ENCODE measurements at regions not wholly inside any gene's neighbourhood (a gene's known extent, or its start where the extent isn't known, plus 50 kb on each side); places are given as distances from the start of the nearest gene placed in this dataset.

DNA sequence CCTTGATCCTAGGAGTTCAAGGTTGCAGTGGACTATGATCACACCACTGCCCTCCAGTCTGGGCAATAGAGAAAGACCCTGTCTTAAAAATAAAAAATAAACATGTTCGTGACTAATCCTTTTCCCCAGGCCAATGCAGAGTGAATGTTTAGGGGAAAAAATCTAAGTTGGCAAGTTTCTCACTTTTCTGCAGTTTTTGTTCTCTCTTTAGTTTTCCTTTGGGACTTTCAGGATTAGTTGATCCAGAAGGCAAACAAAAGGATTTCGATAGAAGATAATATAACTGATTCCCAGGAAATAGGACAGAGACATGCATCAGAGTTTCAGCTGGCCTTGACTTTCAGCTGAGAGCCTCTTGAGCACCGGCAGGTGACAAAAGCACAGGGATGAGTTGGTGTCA, 53.3 kb downstream of the SOD2 start:
- ATAC-seq (ENCODE audit: low read depth) (no peak), DNase-seq (no peak)
- no peaks in the 10 kb centered on the region for H3K4me1 ChIP-seq (ENCODE audit: control insufficient read depth in 2 of 2, insufficient read depth in 2 of 2, low read length in 2 of 2)
- H4K20me1 ChIP-seq (ENCODE audit: control insufficient read depth, insufficient read depth, low read length, poor library complexity, severe bottlenecking): no peaks in the 10 kb centered on the region
- H3K9me3 ChIP-seq (ENCODE audit: control extremely low read depth in 1 of 3, control insufficient read depth in 2 of 3, insufficient read depth in 1 of 3, low read length in 2 of 3): peaks cover 0 to 20% (median 2%) of the 10 kb centered on the region in 3 donors
- ChIA-PET POLR2A (no interaction called here), CTCF (no interaction called here)
- H3K27me3 ChIP-seq (replicated peaks in 1 of 4; ENCODE audit: control extremely low read depth in 1 of 4, control insufficient read depth in 3 of 4, insufficient read depth in 4 of 4, low read length in 3 of 4): no peaks in the 10 kb centered on the region
- intact Hi-C loops (cut with micrococcal nuclease): no loop called here
- no peak overlapping the region for H3K27ac Mint-ChIP-seq
- no peaks in the 10 kb centered on the region for H3K79me2 ChIP-seq (ENCODE audit: control insufficient read depth, insufficient read depth, low read length)
- no peaks in the 10 kb centered on the region for H3K4me1 Mint-ChIP-seq
- H3K27me3 Mint-ChIP-seq: peaks cover 3% of the 10 kb centered on the region
- TF ChIP-seq, protein P1, sequence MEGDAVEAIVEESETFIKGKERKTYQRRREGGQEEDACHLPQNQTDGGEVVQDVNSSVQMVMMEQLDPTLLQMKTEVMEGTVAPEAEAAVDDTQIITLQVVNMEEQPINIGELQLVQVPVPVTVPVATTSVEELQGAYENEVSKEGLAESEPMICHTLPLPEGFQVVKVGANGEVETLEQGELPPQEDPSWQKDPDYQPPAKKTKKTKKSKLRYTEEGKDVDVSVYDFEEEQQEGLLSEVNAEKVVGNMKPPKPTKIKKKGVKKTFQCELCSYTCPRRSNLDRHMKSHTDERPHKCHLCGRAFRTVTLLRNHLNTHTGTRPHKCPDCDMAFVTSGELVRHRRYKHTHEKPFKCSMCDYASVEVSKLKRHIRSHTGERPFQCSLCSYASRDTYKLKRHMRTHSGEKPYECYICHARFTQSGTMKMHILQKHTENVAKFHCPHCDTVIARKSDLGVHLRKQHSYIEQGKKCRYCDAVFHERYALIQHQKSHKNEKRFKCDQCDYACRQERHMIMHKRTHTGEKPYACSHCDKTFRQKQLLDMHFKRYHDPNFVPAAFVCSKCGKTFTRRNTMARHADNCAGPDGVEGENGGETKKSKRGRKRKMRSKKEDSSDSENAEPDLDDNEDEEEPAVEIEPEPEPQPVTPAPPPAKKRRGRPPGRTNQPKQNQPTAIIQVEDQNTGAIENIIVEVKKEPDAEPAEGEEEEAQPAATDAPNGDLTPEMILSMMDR (IDR thresholded peaks at IDR 0.05): no peak
- no peak for TF ChIP-seq EZH2 (IDR thresholded peaks at IDR 0.05; ENCODE audit: borderline replicate concordance, insufficient read depth, low read depth, low read length, poor library complexity, severe bottlenecking)
- H2AFZ ChIP-seq (ENCODE audit: insufficient read depth, low read depth, low read length, poor library complexity, severe bottlenecking): no peak overlapping the region
- H3K9ac ChIP-seq (ENCODE audit: low read length): no peak overlapping the region
- H3K4me3 ChIP-seq (ENCODE audit: control extremely low read depth in 1 of 5, extremely low read depth in 1 of 5, insufficient read depth in 1 of 5, low read depth in 2 of 5, low read length in 4 of 5): no peak overlapping the region
- H3K4me2 ChIP-seq (replicated peaks; ENCODE audit: low read depth, low read length, poor library complexity, severe bottlenecking): no peak overlapping the region
- no peaks in the 10 kb centered on the region for H3K36me3 ChIP-seq (replicated peaks in 1 of 2; ENCODE audit: control extremely low read depth in 1 of 2, control insufficient read depth in 1 of 2, extremely low read depth in 1 of 2, insufficient read depth in 2 of 2, low read length in 1 of 2)
- no peak overlapping the region for H3K4me3 Mint-ChIP-seq
- H3K9me3 Mint-ChIP-seq (ENCODE audit: insufficient read depth): peaks cover 6% of the 10 kb centered on the region
- no peak overlapping the region for H3K27ac ChIP-seq (ENCODE audit: low read length in 2 of 2)
- WGBS (ENCODE audit: insufficient coverage): 92% methylated on average over 2 of the region's 3 CpGs

DNA sequence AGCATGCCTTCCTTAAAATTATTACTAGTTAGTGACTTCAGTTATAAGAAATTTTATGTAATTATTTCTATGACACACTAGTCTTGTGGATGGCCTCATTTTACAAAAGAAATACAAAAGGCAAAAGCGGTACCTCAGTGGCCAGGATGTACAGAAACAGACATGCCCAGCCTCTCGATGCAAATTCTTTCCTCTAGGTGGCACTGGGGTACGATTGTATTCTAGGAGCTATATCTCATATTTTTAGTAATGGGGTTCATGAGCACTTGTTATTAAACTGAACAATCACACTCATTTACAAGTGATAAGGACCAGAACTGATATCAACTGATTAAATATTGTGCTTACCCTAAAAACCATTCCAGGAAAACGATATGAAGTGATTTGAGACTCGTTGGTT, 59.8 kb downstream of the SOD2 start:
- no peaks in the 10 kb centered on the region for H3K9me3 Mint-ChIP-seq (ENCODE audit: insufficient read depth)
- Histone ChIP-seq H3K9ac (ENCODE audit: low read length) (no peak overlapping the region), H3K36me3 (replicated peaks in 1 of 2; ENCODE audit: control extremely low read depth in 1 of 2, control insufficient read depth in 1 of 2, extremely low read depth in 1 of 2, insufficient read depth in 2 of 2, low read length in 1 of 2) (no peaks in the 10 kb centered on the region), H3K79me2 (ENCODE audit: control insufficient read depth, insufficient read depth, low read length) (no peaks in the 10 kb centered on the region), H3K4me2 (replicated peaks; ENCODE audit: low read depth, low read length, poor library complexity, severe bottlenecking) (no peak overlapping the region), H3K9me3 (ENCODE audit: control extremely low read depth in 1 of 3, control insufficient read depth in 2 of 3, insufficient read depth in 1 of 3, low read length in 2 of 3) (peaks cover 0 to 5% (median 0%) of the 10 kb centered on the region in 3 donors), H3K27me3 (replicated peaks in 1 of 4; ENCODE audit: control extremely low read depth in 1 of 4, control insufficient read depth in 3 of 4, insufficient read depth in 4 of 4, low read length in 3 of 4) (no peaks in the 10 kb centered on the region), H3K4me1 (ENCODE audit: control insufficient read depth in 2 of 2, insufficient read depth in 2 of 2, low read length in 2 of 2) (no peaks in the 10 kb centered on the region), H3K4me3 (ENCODE audit: control extremely low read depth in 1 of 5, extremely low read depth in 1 of 5, insufficient read depth in 1 of 5, low read depth in 2 of 5, low read length in 4 of 5) (no peak overlapping the region), H3K27ac (ENCODE audit: low read length in 2 of 2) (no peak overlapping the region), H4K20me1 (ENCODE audit: control insufficient read depth, insufficient read depth, low read length, poor library complexity, severe bottlenecking) (no peaks in the 10 kb centered on the region), H2AFZ (ENCODE audit: insufficient read depth, low read depth, low read length, poor library complexity, severe bottlenecking) (no peak overlapping the region)
- DNase-seq (no peak), ATAC-seq (ENCODE audit: low read depth) (no peak)
- H3K4me1 Mint-ChIP-seq: no peaks in the 10 kb centered on the region
- intact Hi-C loops (cut with micrococcal nuclease): no loop called here
- whole genome bisulfite sequencing (ENCODE audit: insufficient coverage): 100% methylated on average over 1 of the region's 5 CpGs
- CTCF ChIA-PET: interaction anchor here (0.7 to 4.0 kb wide), 4 partner anchors 9 to 459 kb away, joined by 3 to 17 read pairs (median 6); no protein-coding TSS in a partner anchor
- no peak overlapping the region for H3K4me3 Mint-ChIP-seq
- no peaks in the 10 kb centered on the region for H3K27me3 Mint-ChIP-seq
- POLR2A ChIA-PET: no interaction called here
- H3K27ac Mint-ChIP-seq: no peak overlapping the region
- no peak for TF ChIP-seq EZH2 (IDR thresholded peaks at IDR 0.05; ENCODE audit: borderline replicate concordance, insufficient read depth, low read depth, low read length, poor library complexity, severe bottlenecking)
- TF ChIP-seq, protein P1 (IDR thresholded peaks at IDR 0.05): no peak

All from B cell (primary cell).